GM12864 (cell line): ENCODE measurements at regions not wholly inside any gene's neighbourhood (a gene's known extent, or its start where the extent isn't known, plus 50 kb on each side); places are given as distances from the start of the nearest gene placed in this dataset.

Source experiments
- DNase-seq: peaks from one replicate; pipeline ENCODE4 v3.0.0-alpha.2; 2011; ENCODE audit warnings: low read depth
- H3K4me3 ChIP-seq: 2 replicates; pipeline ENCODE4 v1.5.1; 2011; ENCODE audit warnings: mild to moderate bottlenecking, low read depth, low read length, control low read depth
- CTCF ChIP-seq: IDR thresholded peaks from 2 replicates; pipeline ENCODE4 v1.5.1; 2011; ENCODE audit warnings: low read depth, mild to moderate bottlenecking, moderate library complexity, low read length, control low read depth, inconsistent platforms; ENCODE audit errors: missing control alignments

DNA sequence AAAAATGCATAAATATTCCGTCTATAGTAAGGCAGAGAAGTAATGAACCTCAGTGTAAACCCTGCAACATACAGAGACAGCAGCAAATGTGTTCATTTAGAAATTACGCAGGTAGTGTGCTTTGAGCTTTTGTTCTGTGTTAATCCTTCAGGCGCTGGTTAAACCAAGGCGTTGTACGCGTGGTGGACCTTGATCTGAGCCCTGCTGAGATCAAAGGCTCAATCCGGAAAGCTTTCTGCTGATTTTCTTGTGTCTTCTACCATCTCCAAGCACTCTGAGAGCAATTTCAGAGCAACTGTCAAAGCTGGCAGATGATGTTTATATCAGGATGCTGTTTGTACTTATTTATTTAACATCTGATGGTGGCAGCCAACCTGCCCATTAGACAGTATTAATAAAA lies 382.8 kb downstream of the CDH26 start:
- no peak for DNase-seq
- no peak for TF ChIP-seq CTCF
- H3K4me3 ChIP-seq, result no peak overlapping the region

DNA sequence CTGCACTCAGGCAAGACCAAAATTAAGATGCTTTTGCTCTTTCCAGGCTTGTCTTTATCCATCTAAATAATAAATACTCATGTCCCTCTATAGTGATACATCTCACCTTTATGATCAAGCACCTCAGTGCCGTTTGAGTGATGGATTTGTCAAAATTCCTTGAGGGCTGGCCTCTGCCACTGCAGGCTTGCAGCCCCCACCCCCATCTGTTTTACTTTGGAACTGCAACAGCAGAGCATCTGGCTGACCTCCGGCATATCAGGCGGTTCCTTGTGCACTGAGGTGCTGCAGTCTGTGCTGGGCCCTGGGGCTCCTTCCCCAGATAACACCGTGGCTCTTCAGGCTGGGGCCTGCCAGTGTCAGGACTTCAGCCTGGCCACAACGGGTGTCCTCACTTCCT lies 386.9 kb downstream of the CDH26 start:
- no peak overlapping the region for H3K4me3 ChIP-seq
- no peak for TF ChIP-seq CTCF
- no peak for DNase-seq

DNA sequence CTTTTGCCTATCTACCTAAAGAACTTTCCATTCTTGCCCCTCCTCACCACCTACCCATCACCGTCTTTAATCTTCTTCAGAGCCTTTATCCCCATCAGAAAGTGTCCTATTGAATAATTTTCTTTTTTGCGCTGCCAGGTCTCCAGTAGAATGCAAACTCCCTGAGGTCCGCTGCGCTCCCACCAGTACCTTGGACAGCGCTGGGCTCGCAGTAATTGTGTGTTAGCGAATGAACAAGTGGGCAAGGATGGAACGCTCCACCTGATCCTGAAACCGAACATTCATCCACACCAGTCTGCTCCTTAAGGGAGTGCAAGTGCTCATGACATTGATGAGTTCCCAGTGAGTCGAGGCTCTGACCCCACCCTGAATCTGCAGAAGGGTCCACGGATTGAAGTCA lies 391.2 kb downstream of the CDH26 start:
- TF ChIP-seq CTCF, result no peak

GRCh38 chr20:60352017-60352416 lies 393.8 kb downstream of the CDH26 start:
- no peak for DNase-seq
- TF ChIP-seq CTCF, result no peak
- no peak overlapping the region for H3K4me3 ChIP-seq

More for the DNA sequence above, 391.2 kb downstream of the CDH26 start:
- DNase-seq, result no peak
- no peak overlapping the region for H3K4me3 ChIP-seq

- no peak for DNase-seq
- TF ChIP-seq CTCF, result no peak
- H3K4me3 ChIP-seq, result no peak overlapping the region
Measured at GRCh38 chr20:60352596-60352995, 394.4 kb downstream of the CDH26 start.

DNA sequence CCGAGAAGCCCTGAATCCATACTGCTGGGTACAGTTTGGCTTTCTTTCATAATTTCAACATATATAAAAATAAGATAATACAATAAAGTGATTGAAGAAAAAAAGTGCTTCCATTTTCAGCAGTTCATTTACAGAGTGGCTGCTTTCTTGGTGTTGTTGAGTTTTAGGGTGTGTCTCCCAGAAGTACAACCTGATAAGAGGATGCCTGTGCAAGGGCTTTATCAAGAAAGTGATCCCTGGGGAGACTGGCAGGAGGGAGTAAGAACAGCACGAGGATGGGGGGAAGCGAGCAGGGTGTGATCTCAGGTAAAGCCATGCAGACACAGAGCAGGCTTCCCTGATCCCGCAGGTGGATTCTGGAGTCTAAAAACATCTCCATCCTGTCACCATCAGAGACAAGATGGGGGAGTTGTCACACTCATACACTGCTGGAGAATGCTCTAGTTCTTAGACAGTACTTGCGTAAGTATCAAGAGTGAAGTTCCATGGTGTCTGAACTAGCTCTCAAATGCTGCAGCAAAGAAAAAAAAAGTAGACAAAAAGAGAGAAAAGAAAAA lies 395.9 kb downstream of the CDH26 start:
- no peak for TF ChIP-seq CTCF
- H3K4me3 ChIP-seq, result no peak overlapping the region
- no peak for DNase-seq

DNA sequence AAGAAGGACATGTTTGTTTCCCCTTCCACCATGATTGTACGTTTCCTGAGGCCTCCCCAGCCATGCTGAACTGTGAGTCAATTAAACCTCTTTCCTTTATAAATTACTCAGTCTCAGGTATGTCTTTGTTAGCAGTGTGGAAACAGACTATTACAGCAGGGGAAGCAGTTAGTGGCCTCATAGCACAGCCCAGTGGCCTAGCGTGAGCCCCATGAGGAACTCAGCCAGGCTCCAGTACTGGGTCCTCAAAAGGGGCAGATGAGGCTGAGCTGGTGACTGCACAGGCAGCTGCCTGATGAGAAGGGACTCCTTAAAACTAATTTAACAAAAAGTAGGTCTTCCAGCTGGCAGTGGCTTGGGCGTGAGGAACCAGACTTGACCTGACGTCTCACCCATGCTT lies 399.9 kb downstream of the CDH26 start:
- H3K4me3 ChIP-seq, result no peak overlapping the region
- no peak for DNase-seq
- no peak for TF ChIP-seq CTCF
